ENCODE measurements at regions not wholly inside any gene's neighbourhood (a gene's known extent, or its start where the extent isn't known, plus 50 kb on each side); places are given as distances from the start of the nearest gene placed in this dataset.
"Not testable (repeated sequence)": the region's sequence is repeated elsewhere in the genome, so short reads cannot be mapped to it uniquely, and the experiment has no call there.

GRCh38 chr5:52605317-52606313, 182.1 kb upstream of the ITGA1 start:
- no peak for DNase-seq (ENCODE audit: low spot score)

GRCh38 chr5:52607227-52607824, 180.4 kb upstream of the ITGA1 start:
- DNase-seq (ENCODE audit: low spot score): no peak

GRCh38 chr5:52620315-52620714, 167.4 kb upstream of the ITGA1 start:
- no peak for DNase-seq (ENCODE audit: low spot score)

GRCh38 chr5:52623291-52623690, 164.4 kb upstream of the ITGA1 start:
- DNase-seq (ENCODE audit: low spot score): no peak

GRCh38 chr5:52624291-52624690, 163.4 kb upstream of the ITGA1 start:
- DNase-seq (ENCODE audit: low spot score): no peak

GRCh38 chr5:52626312-52626711, 161.4 kb upstream of the ITGA1 start:
- no peak for DNase-seq (ENCODE audit: low spot score)

GRCh38 chr5:52627740-52628139, 160.0 kb upstream of the ITGA1 start:
- DNase-seq (ENCODE audit: low spot score): no peak

- DNase-seq (ENCODE audit: low spot score): no peak
These were observed 155.4 kb upstream of the ITGA1 start for GRCh38 chr5:52632281-52632680.

GRCh38 chr5:52634171-52634570, 153.5 kb upstream of the ITGA1 start:
- DNase-seq (ENCODE audit: low spot score): not testable (repeated sequence)

- DNase-seq (ENCODE audit: low spot score): no peak
These were observed 149.0 kb upstream of the ITGA1 start for GRCh38 chr5:52638732-52639131.

GRCh38 chr5:52648726-52649125, 139.0 kb upstream of the ITGA1 start:
- DNase-seq (ENCODE audit: low spot score): no peak

- no peak for DNase-seq (ENCODE audit: low spot score)
These were observed 132.6 kb upstream of the ITGA1 start for GRCh38 chr5:52655163-52655562.

GRCh38 chr5:52656569-52657246, 131.0 kb upstream of the ITGA1 start:
- DNase-seq (ENCODE audit: low spot score): no peak

GRCh38 chr5:52657247-52657645, 130.5 kb upstream of the ITGA1 start:
- DNase-seq (ENCODE audit: low spot score): peak; percentile 67

- DNase-seq (ENCODE audit: low spot score): peak; percentile 52
These were observed 129.5 kb upstream of the ITGA1 start for GRCh38 chr5:52658246-52658645.

GRCh38 chr5:52660621-52661020, 127.1 kb upstream of the ITGA1 start:
- DNase-seq (ENCODE audit: low spot score): no peak

GRCh38 chr5:52661903-52662595, 125.7 kb upstream of the ITGA1 start:
- DNase-seq (ENCODE audit: low spot score): no peak

- peak; percentile 91 for DNase-seq (ENCODE audit: low spot score)
These were observed 122.2 kb upstream of the ITGA1 start for GRCh38 chr5:52665559-52665958.

- DNase-seq (ENCODE audit: low spot score): no peak
These were observed 119.6 kb upstream of the ITGA1 start for GRCh38 chr5:52668139-52668538.

GRCh38 chr5:52668544-52669185, 119.1 kb upstream of the ITGA1 start:
- no peak for DNase-seq (ENCODE audit: low spot score)

GRCh38 chr5:52672459-52672858, 115.3 kb upstream of the ITGA1 start:
- DNase-seq (ENCODE audit: low spot score): no peak

Data from umbilical cord (tissue), 1 donor.